ENCODE measurements at regions not wholly inside any gene's neighbourhood (a gene's known extent, or its start where the extent isn't known, plus 50 kb on each side); places are given as distances from the start of the nearest gene placed in this dataset.

- Histone ChIP-seq H3K27me3 (no peaks in the 10 kb centered on the region), H3K4me1 (no peaks in the 10 kb centered on the region), H3K4me3 (no peak overlapping the region), H3K36me3 (no peaks in the 10 kb centered on the region), H3K27ac (no peak overlapping the region), H3K9me3 (no peaks in the 10 kb centered on the region)
- no peak for DNase-seq
- WGBS, 2 donors: 84 to 92% methylated on average over 7 of the region's 7 CpGs
- TF ChIP-seq CTCF (IDR thresholded peaks at IDR 0.05) (no peak), POLR2A (IDR thresholded peaks at IDR 0.05) (no peak)
- intact Hi-C loops (cut with DNase I): no loop called here
These were observed 714.6 kb upstream of the GJE1 start for GRCh38 chr6:141418076-141418475.

GRCh38 chr6:141415896-141416295 is 716.8 kb upstream of the GJE1 start:
- Histone ChIP-seq H3K27ac (no peak overlapping the region), H3K27me3 (no peaks in the 10 kb centered on the region), H3K9me3 (no peaks in the 10 kb centered on the region), H3K4me3 (no peak overlapping the region), H3K36me3 (no peaks in the 10 kb centered on the region), H3K4me1 (no peaks in the 10 kb centered on the region)
- 22 to 24% methylated on average over 1 to 2 of the region's 2 CpGs for WGBS, 2 donors
- DNase-seq: no peak
- intact Hi-C loops (cut with DNase I): no loop called here
- no peak for TF ChIP-seq CTCF (IDR thresholded peaks at IDR 0.05)
- no peak for TF ChIP-seq POLR2A (IDR thresholded peaks at IDR 0.05)

- H3K9me3 ChIP-seq: peaks cover 0 to 3% (median 0%) of the 10 kb centered on the region in 3 donors
- H3K36me3 ChIP-seq: no peaks in the 10 kb centered on the region
- DNase-seq: no peak
- TF ChIP-seq CTCF (IDR thresholded peaks at IDR 0.05) (no peak), POLR2A (IDR thresholded peaks at IDR 0.05) (no peak)
- H3K27me3 ChIP-seq: no peaks in the 10 kb centered on the region
- intact Hi-C loops (cut with DNase I): no loop called here
- H3K4me1 ChIP-seq: no peaks in the 10 kb centered on the region
- no peak overlapping the region for H3K4me3 ChIP-seq
- no peak overlapping the region for H3K27ac ChIP-seq
- WGBS, 2 donors: 100% methylated on average over 1 of the region's 1 CpG
These were observed 719.5 kb upstream of the GJE1 start for GRCh38 chr6:141413196-141413595.

- no peak for DNase-seq
- Histone ChIP-seq H3K4me3 (no peak overlapping the region), H3K36me3 (no peaks in the 10 kb centered on the region), H3K9me3 (peaks cover 0 to 7% (median 0%) of the 10 kb centered on the region in 3 donors), H3K27me3 (no peaks in the 10 kb centered on the region), H3K4me1 (peaks cover 0 to 29% (median 7%) of the 10 kb centered on the region in 3 donors), H3K27ac (no peak overlapping the region)
- TF ChIP-seq POLR2A (IDR thresholded peaks at IDR 0.05) (no peak), CTCF (IDR thresholded peaks at IDR 0.05) (no peak)
- 53 to 75% methylated on average over 1 of the region's 1 CpG for WGBS, 2 donors
- intact Hi-C loops (cut with DNase I): no loop called here
These were observed 726.0 kb upstream of the GJE1 start for GRCh38 chr6:141406761-141407160.

GRCh38 chr6:141403827-141404226 is 728.9 kb upstream of the GJE1 start:
- no peak for DNase-seq
- TF ChIP-seq CTCF (IDR thresholded peaks at IDR 0.05): no peak
- no peak for TF ChIP-seq POLR2A (IDR thresholded peaks at IDR 0.05)
- Histone ChIP-seq H3K36me3 (no peaks in the 10 kb centered on the region), H3K27ac (peak overlapping the region in 2 of 4 donors; percentile 28 to 68), H3K4me1 (peaks cover 0 to 35% (median 7%) of the 10 kb centered on the region in 3 donors), H3K27me3 (no peaks in the 10 kb centered on the region), H3K9me3 (peaks cover 0 to 7% (median 0%) of the 10 kb centered on the region in 3 donors), H3K4me3 (no peak overlapping the region)
- WGBS, 2 donors: 18 to 25% methylated on average over 2 of the region's 2 CpGs
- intact Hi-C loops (cut with DNase I): no loop called here
